Esophagus squamous epithelium (tissue), 4 donors: ENCODE measurements at regions not wholly inside any gene's neighbourhood (a gene's known extent, or its start where the extent isn't known, plus 50 kb on each side); places are given as distances from the start of the nearest gene placed in this dataset.

Source experiments
- POLR2A ChIP-seq, 4 donors: fragments of 450-650 bp; IDR thresholded peaks; one replicate each; pipeline ENCODE4 v1.6.1; 2017; ENCODE audit warnings: antibody characterized with exemption in 4 of 4, mild to moderate bottlenecking in 4 of 4, moderate library complexity in 3 of 4
- TF ChIP-seq, protein P1 (sequence below), 6 experiments: fragments of 450-650 bp in 4 of 6; fragments of 200-600 bp in 2 of 6; sonication (generic) in 2 of 6; IDR thresholded peaks; one replicate each; pipeline ENCODE4 v1.5.1; 2016 to 2019; ENCODE audit warnings: antibody characterized with exemption in 6 of 6, mild to moderate bottlenecking in 4 of 6, moderate library complexity in 4 of 6

DNA sequence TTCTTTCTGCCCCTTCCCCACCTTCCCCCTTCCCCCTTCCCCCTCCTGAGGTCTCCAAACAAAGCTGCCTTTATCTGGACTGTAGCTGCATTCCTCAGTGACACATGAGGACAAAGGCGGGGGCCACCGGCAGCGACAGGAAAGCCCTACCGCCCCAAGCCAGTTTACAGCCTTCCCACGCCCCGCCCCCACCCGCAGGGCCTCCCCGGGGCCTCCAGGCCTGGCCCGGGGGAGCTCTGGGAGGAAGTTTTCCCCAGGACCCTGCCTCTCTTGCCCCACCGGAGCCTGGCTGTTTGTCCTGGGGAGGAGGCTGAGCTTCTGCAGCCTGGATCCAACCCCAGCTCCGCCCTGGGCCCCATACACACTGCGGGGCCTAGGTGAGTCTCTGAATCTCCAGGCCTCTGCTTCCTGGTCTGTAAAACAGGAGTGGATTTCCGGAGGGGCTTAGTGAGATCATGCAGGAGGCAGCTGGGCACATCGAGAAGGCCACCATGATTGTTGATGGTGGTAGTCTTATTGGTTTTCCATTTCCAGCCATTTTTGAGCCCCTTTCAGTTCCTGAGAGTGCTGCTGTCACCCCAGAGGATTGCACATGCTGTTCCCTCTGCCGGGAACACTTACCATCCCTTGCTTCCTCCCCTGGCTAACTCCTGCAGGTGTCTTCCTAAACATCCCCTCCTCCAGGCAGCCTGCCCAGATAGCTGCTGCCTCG is 130.7 kb downstream of the MN1 start:
- TF ChIP-seq, protein P1, sequence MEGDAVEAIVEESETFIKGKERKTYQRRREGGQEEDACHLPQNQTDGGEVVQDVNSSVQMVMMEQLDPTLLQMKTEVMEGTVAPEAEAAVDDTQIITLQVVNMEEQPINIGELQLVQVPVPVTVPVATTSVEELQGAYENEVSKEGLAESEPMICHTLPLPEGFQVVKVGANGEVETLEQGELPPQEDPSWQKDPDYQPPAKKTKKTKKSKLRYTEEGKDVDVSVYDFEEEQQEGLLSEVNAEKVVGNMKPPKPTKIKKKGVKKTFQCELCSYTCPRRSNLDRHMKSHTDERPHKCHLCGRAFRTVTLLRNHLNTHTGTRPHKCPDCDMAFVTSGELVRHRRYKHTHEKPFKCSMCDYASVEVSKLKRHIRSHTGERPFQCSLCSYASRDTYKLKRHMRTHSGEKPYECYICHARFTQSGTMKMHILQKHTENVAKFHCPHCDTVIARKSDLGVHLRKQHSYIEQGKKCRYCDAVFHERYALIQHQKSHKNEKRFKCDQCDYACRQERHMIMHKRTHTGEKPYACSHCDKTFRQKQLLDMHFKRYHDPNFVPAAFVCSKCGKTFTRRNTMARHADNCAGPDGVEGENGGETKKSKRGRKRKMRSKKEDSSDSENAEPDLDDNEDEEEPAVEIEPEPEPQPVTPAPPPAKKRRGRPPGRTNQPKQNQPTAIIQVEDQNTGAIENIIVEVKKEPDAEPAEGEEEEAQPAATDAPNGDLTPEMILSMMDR (IDR thresholded peaks at IDR 0.05) = no peak
- no peak for TF ChIP-seq POLR2A (IDR thresholded peaks at IDR 0.05)
